ENCODE measurements at regions not wholly inside any gene's neighbourhood (a gene's known extent, or its start where the extent isn't known, plus 50 kb on each side); places are given as distances from the start of the nearest gene placed in this dataset.
"Not testable (repeated sequence)": the region's sequence is repeated elsewhere in the genome, so short reads cannot be mapped to it uniquely, and the experiment has no call there.

DNA sequence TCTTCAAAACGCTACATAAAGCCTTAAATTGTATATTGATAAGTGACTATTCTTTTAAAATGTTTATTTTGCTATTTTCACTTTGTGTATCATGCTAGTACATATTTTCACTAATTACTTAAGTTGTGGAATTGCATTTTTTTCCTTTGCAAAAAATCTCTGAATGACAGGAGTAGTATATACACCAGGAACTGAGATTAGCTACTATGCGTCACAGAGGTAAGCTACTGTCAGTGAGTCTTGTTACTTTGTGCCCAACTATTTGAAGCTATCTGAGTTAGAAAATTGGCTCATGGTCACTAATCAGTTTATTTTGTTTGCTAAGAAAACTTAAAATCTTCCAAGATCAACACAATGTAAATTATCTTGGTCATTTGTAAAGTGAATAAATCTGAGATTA, 887.4 kb downstream of the TMTC2 start:
- DNase-seq (ENCODE audit: low spot score) (no peak), ATAC-seq (no peak)
- H3K27ac Mint-ChIP-seq, result no peak overlapping the region
- H3K4me1 Mint-ChIP-seq (ENCODE audit: low read depth in 2 of 2), result no peaks in the 10 kb centered on the region
- no peaks in the 10 kb centered on the region for H3K27me3 Mint-ChIP-seq
- H3K9me3 Mint-ChIP-seq, result peaks cover 25% of the 10 kb centered on the region
- no peak overlapping the region for H3K4me3 Mint-ChIP-seq
- peaks cover 4% of the 10 kb centered on the region for H3K36me3 Mint-ChIP-seq

DNA sequence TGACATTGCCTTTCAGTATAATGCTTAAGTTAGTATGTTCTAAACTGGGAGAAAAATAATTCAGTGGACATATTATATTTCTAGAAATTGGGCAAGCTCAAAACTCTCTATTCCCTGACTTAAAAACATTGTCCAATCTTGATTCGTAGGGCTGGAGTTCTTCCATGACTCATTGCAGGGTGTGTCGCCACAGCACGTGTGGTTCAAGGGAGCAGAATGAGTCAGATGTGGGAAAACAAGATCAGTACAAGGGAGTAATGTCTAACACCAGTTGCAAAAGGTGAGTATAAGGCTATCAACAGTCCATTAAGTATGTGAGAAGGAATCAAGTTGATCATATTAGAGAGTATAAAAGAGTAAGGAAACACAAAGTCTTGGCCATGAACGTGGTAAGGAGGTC, 887.0 kb downstream of the TMTC2 start:
- Mint-ChIP-seq H3K27me3 (no peaks in the 10 kb centered on the region), H3K4me1 (ENCODE audit: low read depth in 2 of 2) (no peaks in the 10 kb centered on the region)

DNA sequence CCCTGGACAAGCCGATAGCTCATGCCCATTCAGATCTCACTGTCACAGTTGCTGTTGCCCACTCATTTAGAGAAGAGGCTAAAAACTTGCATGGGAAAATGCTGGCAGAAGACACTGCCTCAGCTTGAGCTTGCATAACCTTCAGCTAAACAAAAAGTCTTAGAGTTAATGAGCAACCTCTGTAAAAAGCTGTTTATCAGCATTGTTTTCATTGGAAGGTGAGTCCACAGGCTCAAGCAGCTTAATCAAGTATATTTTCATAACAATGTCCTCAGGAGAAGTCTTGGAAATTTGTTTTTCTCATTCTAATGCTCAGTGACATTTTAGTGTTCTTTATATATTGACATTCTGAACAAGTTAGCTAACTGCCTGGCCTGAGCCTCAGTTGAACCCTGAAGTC, 872.9 kb downstream of the TMTC2 start:
- Mint-ChIP-seq H3K36me3 (no peaks in the 10 kb centered on the region), H3K9me3 (peaks cover 4% of the 10 kb centered on the region), H3K4me3 (no peak overlapping the region), H3K4me1 (ENCODE audit: low read depth in 2 of 2) (no peaks in the 10 kb centered on the region), H3K27me3 (no peaks in the 10 kb centered on the region), H3K27ac (no peak overlapping the region)
- ATAC-seq, result no peak
- DNase-seq (ENCODE audit: low spot score), result no peak

More for the DNA sequence above, 887.0 kb downstream of the TMTC2 start:
- H3K4me3 Mint-ChIP-seq, result no peak overlapping the region
- peaks cover 9% of the 10 kb centered on the region for H3K36me3 Mint-ChIP-seq
- no peak for ATAC-seq
- peaks cover 25% of the 10 kb centered on the region for H3K9me3 Mint-ChIP-seq
- H3K27ac Mint-ChIP-seq, result no peak overlapping the region
- no peak for DNase-seq (ENCODE audit: low spot score)

DNA sequence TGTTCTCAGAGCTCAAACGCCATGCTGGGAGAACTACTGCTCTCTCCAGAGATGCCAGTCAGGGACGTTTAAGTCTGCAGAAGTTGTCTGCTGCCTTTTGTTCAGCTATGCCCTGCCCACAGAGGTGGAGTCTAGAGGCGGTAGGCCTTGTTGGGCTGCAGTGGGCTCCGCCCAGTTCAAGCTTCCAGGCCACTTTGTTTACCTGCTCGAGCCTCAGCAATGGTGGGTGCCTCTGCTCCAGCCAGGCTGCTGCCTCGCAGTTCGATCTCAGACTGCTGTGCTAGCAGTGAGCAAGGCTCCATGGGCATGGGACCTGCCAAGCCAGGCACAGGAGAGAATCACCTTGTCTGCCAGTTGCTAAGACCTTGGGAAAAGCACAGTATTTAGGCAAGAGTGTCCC, 869.3 kb downstream of the TMTC2 start:
- not testable (repeated sequence) for DNase-seq (ENCODE audit: low spot score); H3K27me3 Mint-ChIP-seq; H3K4me1 Mint-ChIP-seq (ENCODE audit: low read depth in 2 of 2); H3K27ac Mint-ChIP-seq; ATAC-seq; H3K4me3 Mint-ChIP-seq
- peaks cover 10% of the 10 kb centered on the region for H3K36me3 Mint-ChIP-seq
- H3K9me3 Mint-ChIP-seq, result peaks cover 12% of the 10 kb centered on the region

DNA sequence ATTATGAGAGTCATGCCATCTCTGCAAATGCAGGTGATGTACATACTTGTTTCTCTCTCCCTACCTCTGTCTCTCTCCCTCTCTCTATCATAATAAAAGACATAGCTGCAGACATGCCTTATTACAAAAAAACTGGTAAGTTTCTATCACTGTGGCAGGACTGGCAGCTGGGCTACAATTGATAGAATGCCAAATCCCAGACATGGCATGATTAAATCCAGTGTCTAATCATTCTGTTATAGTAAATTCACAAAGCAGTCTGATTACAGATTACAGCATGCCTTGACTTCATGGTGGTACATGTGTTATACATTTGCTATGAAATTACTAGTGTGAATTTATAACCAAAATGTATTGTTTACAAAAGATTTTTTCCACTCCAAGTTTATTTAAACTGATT, 854.7 kb downstream of the TMTC2 start:
- H3K9me3 Mint-ChIP-seq, result peaks cover 10% of the 10 kb centered on the region
- no peaks in the 10 kb centered on the region for H3K4me1 Mint-ChIP-seq (ENCODE audit: low read depth in 2 of 2)
- no peak for ATAC-seq
- no peak for DNase-seq (ENCODE audit: low spot score)
- H3K27me3 Mint-ChIP-seq, result no peaks in the 10 kb centered on the region
- no peaks in the 10 kb centered on the region for H3K36me3 Mint-ChIP-seq
- no peak overlapping the region for H3K4me3 Mint-ChIP-seq
- no peak overlapping the region for H3K27ac Mint-ChIP-seq

DNA sequence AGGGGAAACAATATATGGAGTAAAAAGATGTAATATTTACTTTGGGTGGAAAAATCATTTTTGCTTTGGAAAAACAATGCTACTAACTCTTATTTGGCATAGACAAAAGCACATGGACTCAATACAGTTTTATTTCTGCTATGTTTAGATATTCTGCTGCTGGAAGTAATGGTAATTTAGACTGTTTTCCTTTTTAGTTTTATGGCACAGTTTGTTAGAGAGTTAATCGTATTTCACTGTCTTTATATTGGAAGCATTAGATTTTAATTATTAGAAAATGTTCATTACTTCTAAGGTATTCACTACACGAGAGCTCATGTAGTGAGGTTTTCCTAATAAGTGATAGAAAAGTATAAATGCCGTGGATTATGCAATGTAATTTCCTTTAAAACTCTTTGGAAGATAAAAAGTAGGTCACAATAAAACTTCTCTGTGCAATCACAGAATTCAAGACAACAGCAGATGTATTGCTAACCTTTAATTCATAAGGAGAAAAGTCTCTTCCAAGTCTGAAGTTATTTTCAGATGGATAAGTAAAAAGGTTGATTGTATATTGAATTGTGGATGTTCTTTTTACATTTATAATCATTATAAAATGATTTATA, 851.8 kb downstream of the TMTC2 start:
- H3K4me1 Mint-ChIP-seq (ENCODE audit: low read depth in 2 of 2), result no peaks in the 10 kb centered on the region
- H3K36me3 Mint-ChIP-seq, result no peaks in the 10 kb centered on the region
- H3K27me3 Mint-ChIP-seq, result no peaks in the 10 kb centered on the region
- ATAC-seq (no peak), DNase-seq (ENCODE audit: low spot score) (no peak)
- no peak overlapping the region for H3K4me3 Mint-ChIP-seq
- no peak overlapping the region for H3K27ac Mint-ChIP-seq
- peaks cover 9% of the 10 kb centered on the region for H3K9me3 Mint-ChIP-seq

DNA sequence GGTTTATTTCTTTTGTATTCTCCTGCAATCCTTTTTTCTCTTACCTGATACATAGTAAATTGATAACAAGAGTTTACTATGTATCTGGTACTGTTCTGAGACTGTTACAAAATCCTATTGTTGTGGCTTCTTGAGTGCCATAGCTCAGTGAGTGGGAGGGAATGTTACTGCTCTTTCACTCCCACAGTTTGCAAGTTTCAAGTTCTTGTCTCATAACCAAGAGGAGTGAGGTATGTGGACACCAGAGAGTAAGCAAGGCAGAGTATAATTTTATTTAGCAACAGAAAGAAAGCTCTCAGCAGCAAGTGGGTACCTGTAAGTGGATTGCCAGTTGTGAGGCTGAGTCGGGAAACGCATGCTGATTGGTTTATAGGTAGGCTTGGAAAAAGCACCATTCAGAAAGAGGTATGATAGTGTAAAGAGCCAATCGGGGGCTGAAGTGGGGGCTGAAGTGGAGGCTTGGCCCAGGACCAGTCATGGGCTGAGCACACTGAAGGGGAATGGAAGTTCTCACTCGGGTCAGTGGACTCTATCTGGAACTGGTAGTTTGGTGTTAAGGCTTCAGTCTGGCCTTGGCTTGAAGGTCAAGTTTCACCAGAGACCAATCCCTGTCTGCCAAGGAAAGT, 850.8 kb downstream of the TMTC2 start:
- H3K9me3 Mint-ChIP-seq, result peaks cover 9% of the 10 kb centered on the region
- H3K27ac Mint-ChIP-seq, result no peak overlapping the region
- ATAC-seq (no peak), DNase-seq (ENCODE audit: low spot score) (no peak)
- no peak overlapping the region for H3K4me3 Mint-ChIP-seq
- no peaks in the 10 kb centered on the region for H3K36me3 Mint-ChIP-seq
- H3K27me3 Mint-ChIP-seq, result no peaks in the 10 kb centered on the region
- H3K4me1 Mint-ChIP-seq (ENCODE audit: low read depth in 2 of 2), result no peaks in the 10 kb centered on the region

DNA sequence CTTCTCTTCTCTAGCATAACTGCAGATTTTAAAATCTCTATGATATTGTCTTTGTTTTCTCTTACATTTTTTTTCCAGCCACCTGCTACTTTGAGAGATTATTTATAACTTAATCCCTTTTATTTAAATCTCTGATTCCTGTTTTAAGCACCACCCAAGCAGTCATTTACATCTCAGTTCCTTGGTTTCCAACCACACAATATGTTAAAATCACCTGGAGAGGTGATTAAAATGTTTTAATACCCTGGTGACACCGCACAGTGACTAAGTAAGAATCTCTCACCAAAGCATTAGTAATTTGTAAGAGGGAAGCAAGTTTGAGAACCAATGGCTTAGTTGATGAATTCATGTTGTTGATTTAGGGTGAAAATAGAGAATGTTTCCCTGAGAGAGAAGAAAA, 849.8 kb downstream of the TMTC2 start:
- DNase-seq (ENCODE audit: low spot score) (no peak), ATAC-seq (no peak)
- Mint-ChIP-seq H3K9me3 (peaks cover 9% of the 10 kb centered on the region), H3K4me1 (ENCODE audit: low read depth in 2 of 2) (no peaks in the 10 kb centered on the region), H3K27me3 (no peaks in the 10 kb centered on the region), H3K36me3 (no peaks in the 10 kb centered on the region), H3K27ac (no peak overlapping the region), H3K4me3 (no peak overlapping the region)

DNA sequence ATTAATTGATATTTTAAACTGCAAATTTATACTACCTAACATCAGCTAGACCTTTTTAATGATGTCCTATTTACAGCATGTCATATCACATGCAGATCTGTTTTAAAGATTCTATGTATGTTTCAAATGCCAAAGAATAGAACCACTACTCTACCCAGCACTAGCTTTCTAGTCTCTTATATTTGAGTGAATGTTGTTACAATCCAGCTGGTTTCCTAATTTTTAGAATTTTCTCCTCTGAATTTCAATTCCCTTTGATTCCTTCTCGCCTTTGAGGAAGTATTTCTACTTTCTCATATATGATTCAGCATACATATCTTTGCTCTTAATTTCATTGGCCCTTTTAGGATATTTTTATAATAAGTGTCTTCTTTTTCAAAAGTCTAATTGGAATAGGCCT, 841.9 kb downstream of the TMTC2 start:
- H3K9me3 Mint-ChIP-seq, result peaks cover 9% of the 10 kb centered on the region
- ATAC-seq, result no peak
- H3K36me3 Mint-ChIP-seq, result peaks cover 3% of the 10 kb centered on the region
- no peaks in the 10 kb centered on the region for H3K27me3 Mint-ChIP-seq
- no peak overlapping the region for H3K27ac Mint-ChIP-seq
- no peak for DNase-seq (ENCODE audit: low spot score)
- H3K4me3 Mint-ChIP-seq, result no peak overlapping the region
- H3K4me1 Mint-ChIP-seq (ENCODE audit: low read depth in 2 of 2), result no peaks in the 10 kb centered on the region

DNA sequence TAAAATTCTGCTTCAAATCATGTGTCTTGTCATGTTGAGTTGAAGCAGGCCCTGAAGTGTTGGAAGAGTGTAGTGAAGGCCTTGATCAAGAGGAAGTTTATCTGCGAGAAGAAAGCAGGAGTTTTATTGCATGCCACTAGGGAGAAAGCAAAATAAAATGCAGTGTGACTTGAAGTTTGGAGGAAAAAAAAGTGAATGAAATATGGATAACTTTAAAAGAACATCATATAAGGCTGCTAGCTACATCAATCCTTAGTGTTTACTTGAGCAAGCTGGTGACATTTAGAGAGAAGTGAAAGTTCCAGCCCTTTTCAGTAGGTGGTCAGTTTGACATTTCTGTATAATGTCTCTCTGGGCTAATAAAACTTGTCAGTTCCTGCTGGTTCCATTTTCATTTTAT, 841.1 kb downstream of the TMTC2 start:
- Mint-ChIP-seq H3K4me3 (no peak overlapping the region), H3K27me3 (no peaks in the 10 kb centered on the region), H3K36me3 (peaks cover 6% of the 10 kb centered on the region), H3K9me3 (peaks cover 12% of the 10 kb centered on the region), H3K4me1 (ENCODE audit: low read depth in 2 of 2) (no peaks in the 10 kb centered on the region), H3K27ac (no peak overlapping the region)
- ATAC-seq, result no peak
- no peak for DNase-seq (ENCODE audit: low spot score)

DNA sequence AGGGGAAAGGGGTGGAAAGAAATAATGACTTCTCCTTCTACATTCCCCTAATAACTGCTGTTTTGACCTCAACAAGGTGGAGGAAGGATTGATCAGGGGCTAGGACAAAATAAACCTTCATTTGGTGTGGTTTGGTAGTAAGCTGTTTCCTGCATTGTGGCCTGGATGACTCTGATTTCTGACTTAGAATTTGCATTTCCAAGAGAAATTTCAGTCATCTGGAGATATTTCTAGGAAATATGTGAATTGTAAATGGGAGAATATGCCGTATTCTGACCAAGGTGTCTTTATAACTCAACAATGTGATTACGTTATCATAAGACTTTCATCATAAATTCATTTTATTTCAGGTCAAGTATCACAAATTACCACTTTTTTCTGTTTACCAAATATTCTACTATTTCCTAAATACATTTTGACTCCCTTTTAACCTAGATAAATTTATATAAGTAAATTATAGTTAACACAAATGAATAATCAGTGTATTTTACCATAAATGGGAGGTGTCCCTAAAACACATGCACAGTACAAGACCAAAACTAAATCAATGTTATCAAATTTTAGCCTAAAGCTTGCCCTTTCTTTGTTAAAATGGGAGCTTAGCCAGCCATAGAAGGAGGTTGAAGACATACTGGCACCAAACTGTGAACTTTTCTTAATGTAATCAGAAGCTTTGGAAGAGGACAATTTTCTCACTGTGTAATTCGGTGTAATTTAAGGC, 828.8 kb downstream of the TMTC2 start:
- H3K36me3 Mint-ChIP-seq, result no peaks in the 10 kb centered on the region
- no peak overlapping the region for H3K27ac Mint-ChIP-seq
- peaks cover 20% of the 10 kb centered on the region for H3K9me3 Mint-ChIP-seq
- H3K27me3 Mint-ChIP-seq, result no peaks in the 10 kb centered on the region
- no peak overlapping the region for H3K4me3 Mint-ChIP-seq
- DNase-seq (ENCODE audit: low spot score) (no peak), ATAC-seq (no peak)
- no peaks in the 10 kb centered on the region for H3K4me1 Mint-ChIP-seq (ENCODE audit: low read depth in 2 of 2)

DNA sequence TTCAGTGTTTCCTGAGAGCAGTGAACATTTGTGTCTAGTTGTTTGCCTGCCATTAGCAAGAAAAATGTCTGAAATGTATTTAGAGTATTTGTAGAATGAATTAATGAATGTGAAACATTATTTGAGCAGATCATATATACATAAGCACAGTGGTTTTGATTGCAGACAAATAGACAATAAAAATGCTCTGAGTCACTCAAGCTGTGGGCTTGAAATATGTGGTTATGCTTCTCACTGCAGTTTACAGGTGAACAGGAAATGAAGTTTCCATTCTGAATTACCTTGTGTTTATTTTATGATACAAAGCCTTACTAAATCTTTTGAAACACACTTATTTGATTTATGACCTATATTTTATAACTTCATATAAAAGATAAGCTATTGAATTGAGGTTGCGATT, 827.7 kb downstream of the TMTC2 start:
- Mint-ChIP-seq H3K36me3 (no peaks in the 10 kb centered on the region), H3K27me3 (no peaks in the 10 kb centered on the region), H3K9me3 (peaks cover 22% of the 10 kb centered on the region), H3K4me1 (ENCODE audit: low read depth in 2 of 2) (no peaks in the 10 kb centered on the region), H3K4me3 (no peak overlapping the region), H3K27ac (no peak overlapping the region)
- DNase-seq (ENCODE audit: low spot score) (no peak), ATAC-seq (no peak)

DNA sequence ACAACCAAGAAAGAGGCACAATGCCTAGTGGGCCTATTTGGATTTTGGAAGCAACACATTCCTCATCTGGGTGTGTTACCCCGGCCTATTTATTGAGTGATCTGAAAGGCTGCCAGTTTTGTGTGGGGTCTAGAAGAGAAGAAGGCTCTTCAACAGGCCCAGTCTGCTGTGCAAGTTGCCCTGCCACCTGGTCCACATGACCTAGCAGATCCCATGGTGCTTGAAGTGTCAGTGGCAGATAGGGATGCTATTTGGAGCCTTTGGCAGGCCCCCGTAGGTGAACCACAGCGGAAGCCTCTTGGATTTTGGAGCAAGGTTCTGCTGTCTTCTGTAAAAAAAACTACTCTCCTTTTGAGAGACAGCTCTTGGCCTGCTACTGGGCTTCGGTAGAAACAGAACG, 820.1 kb downstream of the TMTC2 start:
- H3K36me3 Mint-ChIP-seq, result no peaks in the 10 kb centered on the region
- no peak overlapping the region for H3K4me3 Mint-ChIP-seq
- ATAC-seq (no peak), DNase-seq (ENCODE audit: low spot score) (no peak)
- peaks cover 10% of the 10 kb centered on the region for H3K9me3 Mint-ChIP-seq
- H3K27me3 Mint-ChIP-seq, result no peaks in the 10 kb centered on the region
- no peaks in the 10 kb centered on the region for H3K4me1 Mint-ChIP-seq (ENCODE audit: low read depth in 2 of 2)
- H3K27ac Mint-ChIP-seq, result no peak overlapping the region

DNA sequence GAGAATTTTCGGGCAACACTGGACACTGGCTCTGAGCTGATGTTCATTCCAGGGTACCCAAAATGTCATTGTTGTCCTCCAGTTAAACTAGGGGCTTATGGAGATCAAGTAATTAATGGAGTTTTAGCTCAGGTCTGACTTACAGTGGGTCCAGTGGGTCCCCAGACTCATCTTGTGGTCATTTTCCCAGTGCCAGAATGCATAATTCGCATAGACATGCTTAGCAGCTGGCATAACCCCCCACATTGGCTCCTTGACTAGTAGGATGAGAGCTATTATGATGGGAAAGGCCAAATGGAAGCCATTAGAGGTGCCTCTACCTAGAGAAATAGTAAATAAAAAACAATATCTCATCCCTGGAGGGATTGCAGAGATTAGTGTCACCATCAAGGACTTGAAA, 818.9 kb downstream of the TMTC2 start:
- no peak overlapping the region for H3K27ac Mint-ChIP-seq
- H3K27me3 Mint-ChIP-seq, result no peaks in the 10 kb centered on the region
- no peaks in the 10 kb centered on the region for H3K36me3 Mint-ChIP-seq

More for the DNA sequence above, 818.9 kb downstream of the TMTC2 start:
- Mint-ChIP-seq H3K9me3 (peaks cover 9% of the 10 kb centered on the region), H3K4me3 (no peak overlapping the region), H3K4me1 (ENCODE audit: low read depth in 2 of 2) (no peaks in the 10 kb centered on the region)
- DNase-seq (ENCODE audit: low spot score), result no peak
- no peak for ATAC-seq

All from natural killer cell treated with Interleukin-12 subunit alpha and Interleukin-12 subunit beta and Interleukin-15 and Interleukin-18, amount 100 ng/mL, for 72 hours (primary cell).